Activated CD4-positive, alpha-beta T cell treated with anti-CD3 and anti-CD28 coated beads, Interleukin-2, amount 50 U/mL, for 24 hours (primary cell): ENCODE measurements at regions not wholly inside any gene's neighbourhood (a gene's known extent, or its start where the extent isn't known, plus 50 kb on each side); places are given as distances from the start of the nearest gene placed in this dataset.
"Not testable (repeated sequence)": the region's sequence is repeated elsewhere in the genome, so short reads cannot be mapped to it uniquely, and the experiment has no call there.

Source experiments
- DNase-seq, 2 donors: peaks; one replicate each; pipeline ENCODE4 v3.0.0-alpha.2; 2020; ENCODE audit warnings: low read depth in 1 of 2, low spot score in 1 of 2

DNA sequence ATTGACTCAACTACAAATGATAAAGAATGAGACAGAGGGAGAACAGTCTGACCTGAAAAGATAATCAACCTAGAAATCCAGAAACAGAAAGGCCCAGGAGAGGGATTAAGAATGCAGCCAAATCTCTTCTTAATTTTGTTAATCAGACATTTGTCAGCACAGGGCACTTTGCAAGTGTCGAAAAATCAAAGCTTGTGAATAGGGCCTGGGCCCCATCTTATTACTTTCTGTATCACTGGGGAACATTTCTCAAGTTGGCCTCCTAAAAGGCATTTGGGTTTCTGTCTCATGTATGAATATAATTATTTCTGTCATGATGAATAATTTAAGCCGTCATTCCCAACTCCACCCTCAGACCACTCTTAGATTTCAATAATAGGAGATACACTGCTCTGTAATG is 308.4 kb upstream of the PRKCQ start:
- no peak for DNase-seq

DNA sequence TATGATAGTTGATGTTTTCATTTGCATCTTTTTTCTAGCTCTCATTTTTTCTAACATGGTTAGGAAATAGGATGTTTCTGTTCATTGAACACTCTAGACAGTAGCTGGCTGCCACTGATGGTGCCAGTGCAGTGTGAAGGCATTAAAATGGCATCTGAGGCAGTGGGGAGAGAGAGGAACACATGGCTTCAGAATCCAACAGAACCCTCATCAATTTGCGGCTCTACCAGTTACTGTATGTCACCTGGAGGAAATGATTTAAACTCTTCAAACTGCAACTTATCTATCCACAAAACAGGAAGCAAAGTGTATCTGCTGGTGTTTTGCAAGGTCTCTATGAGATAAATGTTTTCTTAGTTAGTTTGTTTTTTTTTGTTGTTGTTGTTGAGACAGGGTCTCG is 305.2 kb upstream of the PRKCQ start:
- DNase-seq: no peak

DNA sequence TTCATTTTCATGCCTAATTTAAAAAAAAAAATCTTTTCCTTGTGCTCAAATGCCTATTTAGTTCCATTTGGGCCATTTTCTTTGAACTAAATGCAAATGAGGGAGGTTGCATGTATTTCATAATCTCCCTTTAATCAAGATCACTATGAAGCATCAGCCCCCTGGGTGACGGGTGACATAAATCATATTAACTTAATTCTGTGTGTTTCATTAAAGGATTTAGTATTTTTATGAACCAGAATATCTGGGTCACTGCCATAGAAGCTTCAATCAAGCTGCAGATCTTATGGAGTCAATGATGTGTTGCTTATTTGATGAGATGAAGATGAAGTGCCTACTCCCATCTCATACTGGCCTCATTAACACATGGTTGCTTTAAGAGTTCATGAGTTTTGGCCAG is 301.9 kb upstream of the PRKCQ start:
- no peak for DNase-seq

DNA sequence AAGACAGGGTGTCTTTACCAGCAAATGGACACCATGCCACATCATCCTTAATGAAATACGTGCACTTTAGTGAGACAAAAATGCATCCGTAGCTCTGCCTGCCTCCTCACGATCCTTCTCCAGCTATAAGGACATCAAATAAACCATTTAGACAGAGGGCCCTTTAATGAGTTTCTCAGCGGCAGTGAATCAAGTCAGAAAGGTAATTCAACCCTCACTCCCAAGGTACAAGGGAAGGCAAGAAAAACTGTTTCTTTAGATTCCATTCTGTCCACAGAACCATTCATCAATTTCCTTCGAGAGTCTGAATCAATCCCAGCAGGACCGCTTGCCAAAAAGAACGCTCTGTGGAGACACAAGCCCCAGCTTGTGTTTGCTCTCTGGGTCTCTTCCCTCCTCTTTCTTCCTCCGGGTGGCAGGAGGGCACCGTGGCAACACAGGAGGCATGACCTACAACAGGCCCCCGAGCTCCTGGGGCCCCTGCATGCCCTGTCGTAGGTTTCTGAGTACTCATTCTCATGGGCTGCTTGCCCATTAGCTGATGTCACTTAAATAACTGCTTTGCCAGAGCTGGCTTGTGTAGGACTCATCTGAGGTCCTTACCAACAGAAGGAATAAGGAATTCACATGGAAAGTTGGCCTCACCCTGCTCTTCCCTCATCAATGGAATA is 297.8 kb upstream of the PRKCQ start:
- DNase-seq: no peak

GRCh38 chr10:6877336-6877721 is 297.3 kb upstream of the PRKCQ start:
- no peak for DNase-seq

DNA sequence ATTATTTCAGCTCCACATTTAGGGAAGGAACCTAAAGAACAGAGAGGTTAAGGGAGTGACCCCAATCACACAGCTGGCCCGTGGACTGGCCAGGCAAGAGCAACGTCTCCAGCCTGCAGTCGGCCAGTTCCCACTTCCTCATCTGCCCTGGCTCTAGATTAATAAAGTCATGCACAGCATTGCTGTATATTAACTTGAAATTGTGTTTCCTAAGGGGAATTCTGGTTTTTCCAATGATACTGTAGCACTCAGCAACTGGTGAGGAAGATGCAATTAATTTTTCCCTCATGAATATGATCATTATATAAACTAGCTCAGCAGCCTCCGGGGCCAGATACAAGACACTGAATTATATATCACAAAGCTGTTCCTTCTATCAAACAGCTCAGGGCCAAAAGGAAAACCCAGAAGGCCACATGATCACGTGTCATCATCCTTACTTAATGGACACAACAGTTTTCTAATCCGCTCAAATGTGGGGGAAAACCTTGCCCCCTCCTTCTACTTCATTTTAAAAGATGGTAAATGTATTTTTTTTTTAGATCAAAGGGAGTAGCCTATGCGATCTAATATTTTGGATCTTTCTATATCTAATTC is 295.3 kb upstream of the PRKCQ start:
- no peak for DNase-seq

GRCh38 chr10:6871128-6871527 is 291.1 kb upstream of the PRKCQ start:
- DNase-seq: no peak

DNA sequence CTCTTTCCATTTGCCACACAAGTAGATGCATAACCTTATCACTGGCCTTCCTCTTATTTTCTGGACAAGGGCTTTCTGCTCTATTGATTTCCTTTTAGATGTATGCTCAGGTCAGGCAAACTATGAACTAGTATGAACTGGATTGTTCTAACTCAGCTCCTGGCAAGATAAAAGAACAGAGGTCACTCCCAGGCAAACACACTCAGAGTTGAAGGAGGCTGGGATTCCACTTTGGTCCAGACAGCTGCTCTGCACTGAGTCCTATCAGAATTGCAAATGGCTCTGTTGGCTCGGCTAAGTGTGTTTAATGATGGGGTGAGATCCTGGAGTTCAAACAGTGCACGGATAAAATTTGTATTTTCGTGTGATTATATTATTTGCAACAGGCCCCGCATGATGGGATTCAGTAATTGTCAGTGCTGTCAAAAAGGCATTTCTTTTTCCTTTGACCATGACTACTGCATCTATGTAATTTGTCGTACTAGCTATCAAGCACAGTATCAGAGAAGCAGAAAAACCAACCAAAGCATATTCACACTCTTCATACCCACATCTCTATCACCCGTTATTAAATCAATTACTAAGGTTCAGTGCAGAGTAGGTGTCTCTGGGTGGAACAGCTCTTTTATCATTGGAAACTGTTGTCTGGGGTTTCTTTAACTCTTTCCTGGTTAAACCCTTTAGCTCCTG is 288.1 kb upstream of the PRKCQ start:
- no peak for DNase-seq

DNA sequence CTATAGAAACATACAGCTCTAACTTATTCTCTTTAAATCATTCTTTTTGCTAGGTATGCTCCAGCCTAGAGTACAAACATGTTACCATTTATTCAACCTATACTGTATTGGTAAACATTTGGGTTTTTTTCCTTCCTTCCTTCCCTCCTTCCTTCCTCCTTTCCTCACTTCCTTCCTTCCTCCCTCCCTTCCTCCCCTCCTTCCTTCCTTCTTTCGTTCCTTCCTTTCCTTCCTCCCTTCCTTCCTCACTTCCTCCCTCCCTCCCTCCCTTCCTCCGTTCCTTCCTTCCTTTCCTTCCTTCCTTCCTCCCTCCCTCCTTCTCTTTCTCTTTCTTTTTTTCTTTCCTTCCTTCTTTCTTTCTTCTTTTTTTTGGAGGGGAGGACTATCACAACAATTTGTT is 286.7 kb upstream of the PRKCQ start:
- no peak for DNase-seq

- DNase-seq: no peak
These were observed 284.1 kb upstream of the PRKCQ start for GRCh38 chr10:6864142-6864541.

- no peak for DNase-seq
These were observed 283.3 kb upstream of the PRKCQ start for GRCh38 chr10:6863381-6863780.

GRCh38 chr10:6850452-6850851 is 270.4 kb upstream of the PRKCQ start:
- no peak for DNase-seq

DNA sequence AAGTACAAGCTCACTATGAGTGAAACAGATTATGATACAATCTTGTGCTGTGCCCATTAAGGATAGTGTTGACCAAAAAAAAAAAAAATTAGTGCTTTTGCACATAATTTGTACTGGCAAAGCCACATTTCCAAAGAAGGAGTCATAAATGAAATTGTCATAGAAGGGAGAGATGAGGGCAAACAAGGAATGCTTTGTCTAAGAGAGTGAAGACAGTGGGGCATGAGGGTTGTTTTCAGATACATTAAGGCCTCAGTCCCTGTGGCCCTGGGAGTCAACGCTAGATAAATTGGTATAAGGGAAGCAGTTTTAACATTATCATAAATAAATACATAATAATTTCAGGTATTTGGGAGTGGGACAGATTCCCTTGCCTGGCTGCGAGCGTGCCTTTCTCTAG is 267.5 kb upstream of the PRKCQ start:
- no peak for DNase-seq

GRCh38 chr10:6843894-6844650 is 264.0 kb upstream of the PRKCQ start:
- DNase-seq: no peak

- no peak for DNase-seq
These were observed 263.4 kb upstream of the PRKCQ start for GRCh38 chr10:6843481-6843881.

GRCh38 chr10:6842722-6843121 is 262.6 kb upstream of the PRKCQ start:
- DNase-seq: no peak

DNA sequence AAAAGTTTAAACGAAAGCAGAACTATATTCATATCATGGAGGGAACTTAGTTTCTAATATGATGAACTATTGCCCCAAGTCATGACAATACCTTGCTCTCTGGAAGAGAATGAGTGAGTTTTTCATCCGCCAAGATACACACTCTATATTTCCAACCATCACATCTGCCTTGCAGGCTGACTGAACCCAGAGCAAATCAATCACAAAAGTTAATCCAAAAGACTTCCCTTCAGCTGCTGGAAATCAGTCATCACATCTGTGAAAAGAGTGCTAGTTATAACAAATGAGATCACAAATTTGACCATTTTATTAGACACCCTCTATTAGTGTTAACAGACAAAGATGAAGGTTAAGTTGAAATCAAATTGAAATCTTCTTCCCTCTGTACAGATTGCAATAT is 261.7 kb upstream of the PRKCQ start:
- no peak for DNase-seq

DNA sequence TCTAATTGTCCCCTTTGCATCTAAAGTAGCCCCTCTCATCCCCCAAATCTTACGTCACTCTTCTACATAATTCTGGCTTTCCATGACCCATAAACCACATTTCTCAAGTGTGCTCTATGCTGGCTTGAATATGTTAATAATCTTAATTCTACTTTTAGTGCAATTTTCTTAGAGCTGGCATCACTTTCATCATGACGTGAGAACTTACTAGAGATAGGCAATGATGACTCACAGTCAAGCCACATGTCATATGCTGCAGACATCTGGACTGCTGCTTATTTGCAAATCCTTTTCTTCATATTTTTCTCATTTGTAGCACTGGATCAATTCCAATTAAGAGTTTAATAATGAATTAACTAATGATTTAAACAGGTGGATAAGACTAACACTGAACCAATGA is 260.7 kb upstream of the PRKCQ start:
- no peak for DNase-seq

DNA sequence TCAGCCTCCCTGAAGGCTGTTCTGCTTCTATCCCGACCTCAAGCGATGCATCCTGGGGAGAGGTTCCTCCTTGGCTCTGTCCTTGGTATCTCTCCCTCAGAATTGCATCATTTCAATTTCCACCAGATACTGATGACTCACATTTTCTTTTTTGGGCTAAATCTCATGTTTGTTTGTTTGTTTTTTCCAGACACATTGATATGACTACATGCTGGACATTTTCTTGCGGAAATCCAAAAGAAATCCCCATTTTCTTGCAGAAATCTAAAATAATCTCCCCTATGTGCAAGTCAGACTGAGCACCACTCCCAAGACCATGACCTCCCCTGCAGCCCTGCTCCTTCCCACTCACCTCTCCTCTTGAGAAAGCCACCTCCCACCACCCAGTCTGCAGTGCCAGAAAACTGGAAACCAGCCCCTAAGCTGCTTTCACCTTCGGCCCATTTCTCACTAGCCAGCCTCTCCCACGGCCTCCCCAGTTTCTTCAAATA is 260.2 kb upstream of the PRKCQ start:
- no peak for DNase-seq

DNA sequence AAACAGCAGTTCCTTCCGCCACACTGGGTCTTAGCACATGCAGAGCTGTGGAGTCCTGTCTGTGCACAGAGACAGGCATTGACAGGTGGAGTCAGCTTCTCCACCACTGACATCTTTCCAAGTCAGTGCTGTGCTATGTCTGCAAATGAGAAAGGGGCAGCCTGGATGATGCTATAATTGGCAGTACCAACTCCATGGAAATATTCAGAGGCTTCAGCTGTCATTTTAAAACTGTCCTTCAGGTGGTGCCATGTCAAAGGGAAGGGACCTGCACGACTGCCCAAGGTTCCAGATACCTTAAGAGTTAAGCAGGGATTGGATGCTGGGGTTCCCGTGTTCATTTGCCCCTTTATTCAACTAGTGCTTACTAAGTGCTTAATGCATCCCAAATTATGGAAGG is 258.0 kb upstream of the PRKCQ start:
- no peak for DNase-seq

DNA sequence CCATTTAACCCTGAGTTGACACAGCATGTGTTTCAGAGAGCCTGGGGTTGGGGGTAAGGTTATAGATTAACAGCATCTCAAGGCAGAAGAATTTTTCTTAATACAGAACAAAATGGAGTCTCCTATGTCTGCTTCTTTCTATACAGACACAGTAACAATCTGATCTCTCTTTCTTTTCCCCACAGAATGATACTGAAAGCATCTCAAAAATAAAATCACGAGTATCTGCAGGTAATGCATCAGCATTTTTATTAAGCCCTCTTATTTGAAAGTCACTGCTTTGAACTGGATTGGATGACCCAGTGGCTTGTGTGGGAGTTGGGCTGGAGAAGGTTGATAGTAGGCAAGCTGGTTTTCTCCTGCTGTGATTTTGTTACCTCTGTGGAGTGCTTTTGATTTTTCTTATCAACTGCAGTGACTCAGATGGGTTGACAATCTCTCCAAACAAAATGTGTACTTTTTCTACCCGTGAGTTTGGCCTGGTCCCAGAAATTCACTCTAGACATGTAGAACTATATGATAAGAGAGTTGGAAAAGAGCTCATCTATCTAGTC is 253.5 kb upstream of the PRKCQ start:
- DNase-seq: no peak

DNA sequence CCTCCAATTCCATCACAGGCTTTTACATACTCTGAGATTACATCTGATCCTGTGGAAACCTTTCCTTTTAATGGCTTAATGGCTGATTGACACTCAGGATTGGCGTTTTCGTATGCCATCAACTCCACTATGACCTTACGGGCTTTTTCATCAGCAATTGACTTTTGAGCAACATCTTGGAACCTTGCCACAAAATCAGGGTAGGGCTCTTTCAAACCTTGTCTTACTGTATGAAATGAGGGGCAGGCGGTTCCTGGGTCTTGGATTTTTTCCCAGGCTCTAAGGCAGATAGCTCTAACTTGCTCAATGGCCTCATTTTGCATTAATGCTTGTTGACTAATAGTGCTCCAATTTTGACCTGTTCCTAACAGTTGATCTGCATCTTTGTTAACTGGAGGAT is 250.9 kb upstream of the PRKCQ start:
- not testable (repeated sequence) for DNase-seq
